ENCODE measurements at regions not wholly inside any gene's neighbourhood (a gene's known extent, or its start where the extent isn't known, plus 50 kb on each side); places are given as distances from the start of the nearest gene placed in this dataset.

DNA sequence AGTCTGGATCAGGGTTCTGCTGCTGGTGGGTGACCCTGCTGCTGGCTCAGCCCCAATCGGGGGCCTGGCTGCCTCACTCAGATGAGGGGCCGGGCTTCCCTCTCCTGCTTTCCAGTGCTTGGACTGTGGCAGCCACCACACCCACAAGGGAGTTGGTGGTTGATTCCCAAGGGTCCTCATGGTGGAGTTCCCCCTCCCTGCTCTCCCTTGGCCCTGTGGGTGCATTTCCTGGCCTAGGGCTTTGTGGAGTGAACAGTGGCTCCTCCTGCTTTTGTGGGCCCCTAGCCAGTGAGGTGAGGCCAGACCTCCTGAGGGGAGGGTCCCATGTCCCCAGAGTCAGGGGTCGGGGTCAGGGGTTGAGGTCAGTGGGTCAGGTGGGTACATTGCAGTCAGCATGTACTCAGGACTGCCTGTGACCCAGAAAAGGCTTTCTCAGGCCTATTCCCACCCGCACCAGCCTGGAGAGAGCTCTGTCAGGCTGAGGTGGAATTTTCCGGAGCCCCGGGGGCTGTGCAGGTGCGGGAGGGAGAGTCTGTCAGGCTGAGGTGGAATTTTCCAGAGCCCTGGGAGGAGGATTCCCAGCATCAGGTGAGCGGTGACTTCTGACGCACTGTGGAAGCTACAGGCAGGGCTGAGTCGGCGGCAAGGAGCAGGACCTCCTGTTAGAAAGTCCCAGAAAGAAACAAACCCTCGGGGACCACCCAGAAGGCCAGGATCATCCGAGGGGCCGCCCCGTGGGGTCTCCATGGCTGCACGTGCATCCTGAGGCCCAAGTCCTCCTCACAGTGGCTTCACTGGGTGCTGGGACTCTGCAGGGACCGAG lies 94.4 kb upstream of the INSIG1 start:
- DNase-seq: no peak

DNA sequence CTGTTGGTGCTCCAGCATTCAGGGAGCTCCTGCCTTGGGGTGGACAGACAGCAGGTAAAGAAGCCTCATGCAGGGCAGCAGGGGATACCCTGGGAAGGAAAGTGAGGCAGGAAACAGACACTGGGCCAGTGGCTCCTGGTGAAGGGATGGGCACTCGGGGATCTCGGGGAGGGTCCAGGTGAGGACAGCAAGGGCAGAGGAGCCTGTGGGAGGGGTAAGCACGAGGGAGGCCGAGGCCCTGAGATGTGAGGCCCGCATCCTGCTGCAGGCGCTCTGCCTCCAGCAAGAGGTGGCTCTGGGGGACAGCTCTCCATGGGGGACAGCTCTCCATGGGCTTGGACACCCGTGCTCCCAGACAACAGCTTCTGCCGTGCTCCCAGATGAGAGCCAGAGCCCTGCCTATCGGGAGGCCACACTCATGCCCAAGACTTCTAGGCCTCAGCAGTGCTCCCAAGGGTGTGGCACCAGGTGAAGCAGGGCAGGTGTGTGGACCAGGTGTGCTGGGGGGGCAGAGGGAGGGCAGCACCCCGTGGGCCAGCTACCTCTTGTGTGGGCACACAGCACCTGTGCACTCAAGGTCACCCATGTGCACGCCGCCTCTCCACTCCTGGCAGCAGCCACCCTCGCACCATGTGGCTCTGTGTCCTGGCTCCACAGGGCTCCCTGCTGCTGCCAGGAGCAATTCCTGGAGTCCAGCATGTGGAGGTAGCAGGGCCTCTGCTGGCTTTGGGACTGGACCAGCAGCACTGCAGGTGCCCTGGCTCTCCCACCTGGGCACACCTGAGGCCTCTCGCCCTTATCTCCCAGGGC lies 93.6 kb upstream of the INSIG1 start:
- no peak for DNase-seq

DNA sequence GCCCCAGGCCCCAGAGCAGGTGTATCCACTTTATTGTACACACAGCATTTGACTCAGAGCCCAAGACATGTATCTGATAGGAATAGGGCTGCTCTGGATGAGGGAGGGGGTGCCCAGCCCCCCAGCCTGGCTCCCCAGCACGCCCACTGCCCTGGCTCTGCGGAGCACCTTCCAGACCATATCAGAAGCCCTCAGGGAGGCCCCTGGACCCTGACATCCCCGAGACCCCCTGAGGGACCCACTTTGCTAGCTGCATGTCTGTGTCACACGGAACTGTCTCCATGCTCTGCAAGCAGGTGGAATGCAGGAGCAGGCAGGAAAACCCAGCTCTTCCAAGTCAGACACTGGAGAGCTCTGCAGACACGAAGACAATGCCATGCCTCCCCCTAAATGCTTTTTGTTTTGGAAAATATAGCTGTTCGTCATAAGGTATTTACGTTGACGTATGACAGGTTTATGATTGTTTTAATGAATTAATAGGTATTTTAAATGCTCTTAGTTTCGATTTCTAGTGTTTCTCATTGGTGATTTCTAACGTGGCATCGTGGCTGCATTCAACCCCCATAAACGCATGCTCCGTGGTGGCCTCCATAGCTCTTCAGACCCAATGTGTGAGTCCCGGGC lies 92.8 kb upstream of the INSIG1 start:
- no peak for DNase-seq

DNA sequence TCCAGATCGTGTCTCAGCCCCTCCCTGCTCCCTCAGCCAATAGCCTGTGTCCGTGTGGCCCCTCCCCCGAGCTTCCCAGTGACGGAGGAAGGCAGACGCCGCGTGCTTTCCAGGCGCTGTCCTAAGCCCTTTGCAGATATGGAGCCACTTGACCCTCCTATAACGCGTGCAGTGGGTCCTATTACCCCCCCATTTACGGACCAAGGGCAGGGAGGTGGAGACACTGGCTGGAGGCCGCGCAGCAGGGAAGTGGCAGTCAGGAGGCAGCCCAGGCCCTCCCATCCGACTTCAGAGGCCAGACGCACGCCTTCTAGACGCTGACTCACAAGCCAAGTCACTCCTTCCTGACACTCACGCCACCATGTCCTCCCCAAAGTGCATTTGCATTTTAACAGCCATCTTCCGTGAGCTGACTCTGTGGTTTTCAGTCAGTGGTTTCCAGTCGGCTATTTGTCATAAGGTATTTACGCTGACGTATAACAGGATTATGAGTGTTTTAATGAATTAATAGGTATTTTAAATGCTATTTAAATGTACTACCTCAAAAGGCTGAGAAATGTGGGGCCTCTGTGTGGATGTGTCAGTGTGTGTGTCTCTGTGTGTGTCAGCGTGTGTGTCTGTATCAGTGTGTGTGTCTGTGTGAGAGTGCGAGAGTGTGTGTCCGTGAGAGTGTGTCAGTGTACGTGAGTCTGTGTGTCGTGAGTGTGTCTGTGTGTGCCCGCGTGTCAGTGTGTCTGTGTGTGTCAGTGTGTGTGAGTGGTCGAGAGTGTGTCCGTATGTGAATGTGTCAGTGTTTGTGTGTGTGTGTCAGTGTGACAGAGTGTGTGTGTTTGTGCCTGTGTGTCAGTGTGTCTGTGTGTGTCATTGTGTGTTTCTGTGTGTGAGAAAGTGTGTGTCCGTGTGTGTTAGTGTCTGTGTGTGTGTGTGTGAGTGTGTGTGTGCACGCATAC lies 92.0 kb upstream of the INSIG1 start:
- peak; percentile 98 for DNase-seq

DNA sequence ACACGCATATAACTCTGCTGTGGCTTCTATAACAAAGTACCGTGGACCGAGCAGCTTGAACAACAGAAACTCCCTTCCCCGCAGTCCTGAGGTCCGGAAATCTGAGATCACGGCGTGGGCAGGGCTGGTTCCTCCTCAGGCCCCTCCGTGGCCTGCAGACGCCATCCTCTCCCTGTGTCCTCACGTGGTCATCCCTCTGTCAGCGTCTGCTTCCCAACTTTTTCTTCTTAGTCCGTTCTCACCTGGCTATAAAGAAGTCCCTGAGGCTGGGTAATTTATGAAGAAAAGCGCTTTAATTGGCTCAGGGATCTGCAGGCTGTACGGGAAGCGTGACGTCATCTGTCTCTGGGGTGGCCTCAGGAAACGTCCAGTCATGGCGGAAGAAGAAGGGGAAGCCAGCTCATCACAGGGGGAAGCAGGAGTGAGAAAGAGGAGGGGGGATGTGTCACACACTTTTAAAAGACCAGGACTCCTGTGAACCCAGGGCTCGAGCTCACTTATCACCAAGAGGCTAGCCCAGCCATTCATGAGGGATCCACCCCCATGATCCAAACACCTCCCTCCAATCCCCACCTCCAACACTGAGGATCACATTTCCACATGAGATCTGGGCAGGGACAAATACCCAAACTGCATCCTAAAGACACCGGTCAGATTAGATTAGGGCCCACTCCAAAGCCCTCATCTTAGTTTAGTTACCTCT lies 91.2 kb upstream of the INSIG1 start:
- peak; percentile 93 for DNase-seq

DNA sequence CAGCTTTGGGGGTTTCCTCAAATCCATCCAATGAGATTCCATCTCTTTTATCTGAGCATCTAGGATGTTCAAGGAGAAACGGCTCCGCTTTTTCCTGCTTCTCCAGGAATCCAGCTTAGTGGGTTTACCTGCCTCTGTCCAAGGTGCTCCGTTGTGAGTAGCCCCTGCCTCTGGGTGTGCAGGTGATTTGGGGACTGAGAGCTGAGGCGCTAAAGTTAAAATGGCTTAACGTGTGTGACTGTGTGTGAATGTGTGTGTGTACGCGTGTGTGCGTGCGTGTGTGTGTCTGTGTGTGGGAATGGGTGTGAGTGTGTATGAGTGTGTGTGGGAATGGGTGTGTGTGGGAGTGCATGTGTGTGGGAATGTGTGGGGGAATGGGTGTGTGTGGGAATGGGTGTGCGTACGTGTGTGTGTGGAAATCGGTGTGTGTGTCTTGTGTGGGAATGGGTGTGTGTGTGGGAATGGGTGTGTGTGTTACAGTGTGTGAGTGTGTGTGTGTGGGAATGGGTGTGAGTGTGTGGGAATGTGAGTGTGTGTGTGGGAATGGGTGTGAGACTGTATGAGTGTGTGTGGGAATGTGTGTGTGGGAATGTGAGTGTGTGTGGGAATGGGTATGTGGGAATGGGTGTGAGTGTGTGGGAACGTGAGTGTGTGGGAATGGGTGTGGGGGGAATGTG lies 90.2 kb upstream of the INSIG1 start:
- DNase-seq: no peak

DNA sequence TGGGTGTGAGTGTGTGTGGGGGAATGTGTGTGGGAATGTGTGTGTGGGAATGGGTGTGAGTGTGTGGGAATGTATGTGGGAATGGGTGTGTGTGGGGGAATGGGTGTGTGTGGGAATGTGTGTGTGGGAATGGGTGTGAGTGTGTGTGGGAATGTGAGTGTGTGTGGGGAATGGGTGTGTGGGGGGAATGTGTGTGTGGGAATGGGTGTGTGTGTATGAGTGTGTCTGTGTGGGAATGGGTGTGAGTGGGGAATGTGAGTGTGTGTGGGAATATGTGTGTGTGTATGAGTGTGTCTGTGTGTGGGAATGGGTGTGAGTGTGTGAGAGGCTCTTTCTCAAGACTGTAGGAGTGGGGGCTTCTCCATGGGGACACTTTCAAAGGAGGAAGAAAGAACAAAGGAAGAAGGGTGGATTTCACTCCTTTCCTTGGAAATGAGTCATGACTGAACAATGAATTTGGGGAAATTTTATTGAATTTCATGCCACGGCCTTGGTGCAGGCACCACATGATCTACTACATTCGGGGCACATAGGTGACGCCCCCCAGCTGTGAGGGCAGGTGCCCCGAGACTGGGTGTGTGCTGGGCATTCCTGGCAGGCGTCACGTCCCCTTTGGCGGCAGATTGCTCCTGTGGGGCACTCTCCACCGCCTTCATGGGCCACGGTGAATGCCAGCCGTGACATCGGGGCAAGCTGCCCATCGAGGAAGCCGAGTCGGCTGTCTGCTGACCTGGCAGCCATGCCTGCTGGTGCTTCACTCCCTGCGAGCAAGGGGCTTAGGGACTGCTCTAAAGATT lies 88.8 kb upstream of the INSIG1 start:
- no peak for DNase-seq

DNA sequence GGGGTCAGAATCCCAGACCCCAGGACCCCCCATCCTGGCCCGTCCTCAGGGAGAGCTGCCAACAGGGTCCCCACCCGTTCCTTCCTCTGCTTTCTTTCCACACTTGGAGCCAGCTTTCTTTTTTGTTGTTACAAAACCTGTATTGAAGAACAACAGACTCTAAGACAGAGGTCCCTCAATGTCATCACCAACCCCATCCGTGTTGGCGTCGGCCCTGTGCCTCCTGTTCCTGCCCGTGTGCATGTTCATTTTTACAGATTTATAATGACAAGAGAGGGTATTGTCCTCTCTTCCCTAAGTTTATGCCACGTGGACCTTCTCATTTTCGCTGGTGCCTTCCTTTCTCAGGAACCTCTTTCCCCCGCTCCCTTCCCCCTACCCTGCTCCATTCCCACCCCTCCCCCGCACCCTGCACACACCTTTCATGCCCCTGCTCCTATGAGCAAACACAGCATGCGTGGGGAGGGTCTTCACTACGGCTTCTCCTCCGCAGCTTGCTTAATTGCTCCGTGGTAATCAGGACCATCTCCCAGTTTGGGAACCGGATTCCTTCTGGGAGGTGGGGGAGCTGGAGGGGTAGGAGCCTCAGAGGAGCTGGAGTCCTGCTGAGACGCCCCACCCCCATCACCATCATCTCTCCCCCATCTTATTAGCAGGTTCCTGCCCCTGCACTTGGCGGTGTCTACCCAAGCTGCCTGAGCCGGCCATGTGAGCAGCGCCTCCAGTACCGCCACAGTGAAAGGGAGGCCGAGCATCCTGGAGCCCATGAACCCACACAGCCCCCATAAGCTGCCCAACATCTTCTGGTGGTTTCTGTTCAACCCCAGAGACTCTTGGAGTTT lies 88.0 kb upstream of the INSIG1 start:
- DNase-seq: no peak

DNA sequence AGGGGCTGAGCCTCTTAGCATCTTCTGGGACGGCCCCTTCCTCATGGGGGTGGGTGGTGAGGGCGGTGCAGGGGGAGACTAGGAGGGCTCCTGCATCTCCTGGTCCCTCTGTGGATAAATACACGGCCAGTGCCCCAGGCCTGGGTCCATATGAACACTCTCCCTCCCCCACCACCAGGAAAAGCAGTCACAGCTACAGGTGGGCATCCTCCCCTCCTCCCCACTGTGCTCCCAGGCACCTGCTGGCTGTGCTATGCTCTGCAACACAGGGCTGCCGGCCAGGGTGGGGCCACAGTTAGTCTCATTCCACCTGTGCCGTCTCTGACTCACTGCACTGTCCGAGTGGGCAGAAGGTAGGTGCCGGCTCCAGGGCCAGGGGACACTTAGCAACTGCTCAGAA lies 87.3 kb upstream of the INSIG1 start:
- no peak for DNase-seq

DNA sequence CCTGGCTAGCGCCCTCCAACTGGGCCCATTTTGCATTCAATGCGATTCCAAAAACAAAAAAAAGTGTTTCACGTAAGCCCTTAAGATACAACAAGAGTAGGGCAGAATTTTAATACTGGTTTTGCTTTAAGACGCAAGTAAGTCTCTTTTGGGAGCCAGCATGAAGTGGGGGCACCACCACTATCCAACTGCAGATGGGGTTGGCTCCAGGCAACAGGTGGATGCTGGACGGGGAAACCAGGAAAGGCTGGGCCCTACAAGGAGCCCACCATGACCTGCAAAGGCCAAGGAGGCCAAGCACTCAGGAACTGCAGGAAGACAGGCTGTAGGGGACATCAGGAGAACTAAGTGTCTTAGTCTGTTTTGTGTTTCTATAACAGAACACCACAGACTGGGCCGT lies 86.5 kb upstream of the INSIG1 start:
- no peak for DNase-seq

DNA sequence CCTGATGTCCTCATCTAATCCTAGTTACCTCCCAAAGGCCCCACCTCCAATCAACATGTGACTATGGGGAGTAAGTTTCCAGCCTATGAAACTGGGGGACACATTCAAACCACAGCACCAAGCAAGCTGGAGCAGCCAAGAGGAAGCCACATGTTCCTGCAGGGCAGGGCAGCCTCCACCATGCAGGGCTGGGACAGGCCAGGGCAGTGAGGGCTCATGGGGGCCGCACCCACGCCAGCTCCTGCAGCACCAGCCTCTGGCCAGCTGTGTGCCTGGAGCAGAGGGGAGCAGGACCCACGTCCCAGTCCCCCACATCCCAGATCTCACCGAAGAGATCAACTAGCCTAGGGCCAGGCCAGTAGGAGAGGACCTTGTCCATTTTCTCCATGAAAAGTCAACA lies 85.9 kb upstream of the INSIG1 start:
- no peak for DNase-seq

DNA sequence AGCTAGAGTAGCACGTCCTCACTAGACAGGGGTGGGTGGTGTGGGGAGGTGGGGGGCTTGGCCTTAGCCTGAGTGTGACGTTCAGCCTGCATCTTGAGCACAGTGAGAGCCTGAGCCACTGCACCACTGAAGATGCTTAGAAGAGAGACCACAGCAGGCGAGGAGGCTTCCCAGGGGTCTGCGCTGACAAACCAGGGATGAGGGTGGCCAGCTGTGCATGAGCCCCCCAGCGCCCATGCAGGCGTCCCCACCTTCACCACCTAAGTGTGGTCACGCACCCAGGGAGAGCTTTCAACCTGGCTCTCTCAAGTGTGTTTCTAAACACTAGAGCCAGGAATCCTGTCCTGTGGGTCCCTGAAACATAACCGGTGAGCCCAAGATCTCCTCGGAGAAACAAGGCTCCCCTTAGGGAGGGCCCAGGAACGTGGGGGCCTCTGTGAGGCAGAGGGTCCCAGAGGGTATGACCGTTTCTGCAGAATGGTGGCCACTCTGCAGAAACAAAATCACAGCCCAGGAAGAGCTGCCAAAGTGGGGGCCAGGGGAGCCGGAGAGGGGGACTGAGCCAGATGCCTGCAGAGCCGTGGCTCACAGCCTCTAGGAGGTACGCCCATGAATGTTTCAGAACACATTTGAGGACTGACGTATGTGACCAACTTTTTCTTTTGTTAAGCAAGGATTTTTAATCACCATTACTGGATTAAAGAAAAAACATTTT lies 85.2 kb upstream of the INSIG1 start:
- DNase-seq: no peak

DNA sequence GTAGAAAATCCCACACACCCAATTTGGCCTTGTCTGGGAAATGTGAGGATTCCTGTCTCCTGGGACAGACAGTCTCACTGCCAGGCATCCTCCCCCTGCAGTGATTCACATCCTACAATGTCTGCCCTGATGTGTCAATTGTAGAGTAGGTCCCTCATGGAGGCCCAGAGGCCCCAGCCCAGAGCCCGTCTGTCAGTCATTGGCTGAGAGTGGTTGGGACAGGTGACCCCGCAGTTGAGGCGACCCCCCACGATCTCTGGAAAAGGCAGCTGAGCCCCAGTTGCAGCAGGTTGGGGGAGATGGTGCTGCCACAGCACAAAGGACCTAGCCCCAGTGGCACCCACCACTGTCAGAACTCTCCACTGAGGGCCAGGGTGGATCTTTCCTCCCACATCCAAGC lies 84.3 kb upstream of the INSIG1 start:
- DNase-seq: no peak

DNA sequence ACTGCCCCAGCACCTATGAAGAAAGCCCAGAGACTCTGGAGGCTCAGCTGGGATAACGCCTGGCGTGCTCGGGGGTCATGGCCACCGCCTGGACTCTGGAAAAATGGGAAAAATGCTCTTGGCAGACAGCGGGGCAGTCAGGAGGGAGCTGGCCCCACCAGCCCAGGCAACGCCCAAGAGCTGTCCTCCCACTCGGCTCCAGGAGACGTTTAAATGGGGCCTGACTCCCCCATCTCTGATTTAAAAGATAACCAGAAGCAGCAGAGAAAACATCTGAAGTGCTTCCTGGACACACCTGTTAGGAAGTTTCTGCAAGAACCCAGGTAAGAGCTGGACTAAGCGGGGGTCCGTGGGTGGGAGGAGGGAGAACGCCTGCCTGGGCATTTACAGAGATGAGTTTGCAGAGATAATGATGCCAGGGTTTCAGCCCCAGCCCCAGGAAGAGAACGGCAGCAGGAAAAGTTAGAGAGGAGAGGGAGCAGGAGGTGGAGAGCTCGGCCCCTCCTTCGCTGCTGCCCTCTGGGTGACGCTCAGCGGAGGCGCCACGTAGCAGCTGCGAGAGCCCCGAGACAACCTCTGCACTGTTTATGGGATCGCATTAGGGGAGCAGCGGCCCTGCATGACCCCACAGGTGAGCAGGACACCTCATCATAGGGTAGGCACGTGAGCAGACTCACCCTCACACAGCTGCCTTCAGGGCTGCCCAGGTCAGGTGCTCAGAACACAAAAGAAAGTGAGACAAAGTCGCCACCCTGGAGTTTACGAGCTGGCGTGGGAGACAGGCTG lies 83.5 kb upstream of the INSIG1 start:
- no peak for DNase-seq

DNA sequence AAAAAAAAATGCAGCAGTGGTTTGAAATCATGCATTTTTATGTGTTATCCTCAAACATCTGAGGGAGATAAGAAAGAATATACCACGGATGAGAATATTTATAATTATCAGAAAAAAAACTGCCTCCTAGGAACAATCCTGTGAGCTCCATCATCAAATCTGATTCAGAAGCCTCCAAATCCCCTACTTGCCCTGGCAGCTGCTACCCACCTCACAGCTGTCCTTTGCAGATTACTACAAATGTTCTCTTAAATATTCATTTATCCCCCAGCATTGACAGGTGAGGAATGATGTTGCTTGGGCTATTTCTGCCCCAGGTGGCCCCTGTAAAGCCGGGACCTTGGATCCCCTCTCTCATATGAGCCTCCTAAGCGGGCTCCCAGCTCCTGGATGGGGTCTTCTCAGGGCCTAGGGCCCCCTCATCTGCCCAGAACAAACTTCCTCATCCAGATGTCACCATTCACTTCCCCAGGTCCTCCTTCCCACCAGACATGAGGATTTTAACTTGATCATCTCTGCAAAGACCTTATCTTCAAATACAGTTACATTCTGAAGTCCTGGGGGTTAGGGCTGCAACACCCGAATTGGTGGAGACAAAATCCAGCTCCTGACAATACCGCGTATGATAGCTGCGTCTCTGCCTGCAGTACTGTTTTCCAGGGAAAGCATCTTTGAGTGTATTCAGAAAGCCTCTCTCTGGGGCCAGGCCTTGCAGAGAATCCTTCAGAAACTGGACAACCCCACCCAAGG lies 81.9 kb upstream of the INSIG1 start:
- no peak for DNase-seq

DNA sequence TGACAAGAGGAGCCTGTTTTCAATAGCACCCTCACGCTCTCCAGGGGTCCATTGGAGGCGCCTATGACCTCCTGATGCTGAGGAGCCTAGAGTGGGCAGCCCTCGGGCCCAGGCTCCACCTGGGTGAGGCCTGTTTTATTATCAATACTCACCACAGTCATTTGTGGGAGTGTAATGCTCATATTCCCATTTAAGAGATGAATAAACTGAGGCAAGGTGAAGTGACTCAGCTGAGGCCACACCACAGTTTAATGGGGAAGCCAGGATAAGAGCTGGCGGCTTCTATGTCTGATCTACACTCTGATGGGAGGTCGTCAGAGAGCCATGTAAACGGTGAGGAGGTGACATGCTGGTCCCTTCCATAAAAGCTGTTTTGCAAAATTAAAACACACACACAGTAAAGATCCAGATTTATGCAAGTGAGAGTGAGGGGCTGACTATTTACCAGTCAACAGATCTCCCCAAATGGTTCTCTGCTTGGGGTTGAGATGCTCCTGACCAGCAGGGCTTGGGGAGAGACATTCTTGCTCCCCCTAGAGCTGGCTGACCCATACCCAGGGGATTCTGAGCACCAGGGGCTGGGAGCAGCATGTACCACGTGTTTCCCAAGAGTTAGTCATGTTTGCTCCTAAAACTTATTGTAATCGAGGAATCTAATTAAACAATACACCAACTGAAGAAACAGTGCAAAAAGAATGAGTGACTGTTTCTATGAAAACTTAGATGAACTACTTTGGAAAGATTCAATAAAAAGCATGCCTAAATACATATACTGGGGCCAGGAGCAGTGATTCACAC lies 81.0 kb upstream of the INSIG1 start:
- DNase-seq: no peak

All from activated CD4-positive, alpha-beta T cell treated with anti-CD3 and anti-CD28 coated beads, Interleukin-2, amount 50 U/mL, for 16 hours (primary cell).